Peyer's patch (tissue), 4 donors: ENCODE measurements at regions not wholly inside any gene's neighbourhood (a gene's known extent, or its start where the extent isn't known, plus 50 kb on each side); places are given as distances from the start of the nearest gene placed in this dataset.

Source experiments
- DNase-seq, 3 donors: peaks; one replicate each; pipeline ENCODE4 v3.0.0-alpha.2; 2017 to 2019
- H3K27ac ChIP-seq, 4 donors: fragments of 200-600 bp; sonication (generic); one replicate each; pipeline ENCODE4 v1.5.1; 2016 to 2019
- H3K27me3 ChIP-seq, 2 donors: fragments of 200-600 bp; sonication (generic); one replicate each; pipeline ENCODE4 v1.5.1; 2019
- H3K36me3 ChIP-seq, 3 donors: fragments of 200-600 bp; sonication (generic); one replicate each; pipeline ENCODE4 v1.5.1; 2016 to 2019
- H3K4me1 ChIP-seq, 4 donors: fragments of 200-600 bp; sonication (generic); one replicate each; pipeline ENCODE4 v1.5.1; 2016 to 2019
- H3K4me3 ChIP-seq, 4 donors: fragments of 200-600 bp; sonication (generic); 1 replicate in 3 of 4; 2 replicates in 1 of 4; pipeline ENCODE4 v1.5.1; 2016 to 2019; ENCODE audit warnings: mild to moderate bottlenecking in 1 of 4
- H3K9me3 ChIP-seq, 4 donors: fragments of 200-600 bp; sonication (generic); one replicate each; pipeline ENCODE4 v1.5.1; 2016 to 2019; ENCODE audit warnings: mild to moderate bottlenecking in 1 of 4
- POLR2A ChIP-seq, 2 donors: fragments of 450-650 bp; IDR thresholded peaks; one replicate each; pipeline ENCODE4 v1.5.1; 2017; ENCODE audit warnings: antibody characterized with exemption in 2 of 2, mild to moderate bottlenecking in 2 of 2, moderate library complexity in 2 of 2
- TF ChIP-seq, protein P1 (sequence below), 6 experiments: fragments of 450-650 bp in 4 of 6; fragments of 200-600 bp in 2 of 6; sonication (generic) in 1 of 6; IDR thresholded peaks; one replicate each; pipeline ENCODE4 v1.5.1; 2017 to 2019; ENCODE audit warnings: antibody characterized with exemption in 6 of 6, mild to moderate bottlenecking in 3 of 6, moderate library complexity in 1 of 6

DNA sequence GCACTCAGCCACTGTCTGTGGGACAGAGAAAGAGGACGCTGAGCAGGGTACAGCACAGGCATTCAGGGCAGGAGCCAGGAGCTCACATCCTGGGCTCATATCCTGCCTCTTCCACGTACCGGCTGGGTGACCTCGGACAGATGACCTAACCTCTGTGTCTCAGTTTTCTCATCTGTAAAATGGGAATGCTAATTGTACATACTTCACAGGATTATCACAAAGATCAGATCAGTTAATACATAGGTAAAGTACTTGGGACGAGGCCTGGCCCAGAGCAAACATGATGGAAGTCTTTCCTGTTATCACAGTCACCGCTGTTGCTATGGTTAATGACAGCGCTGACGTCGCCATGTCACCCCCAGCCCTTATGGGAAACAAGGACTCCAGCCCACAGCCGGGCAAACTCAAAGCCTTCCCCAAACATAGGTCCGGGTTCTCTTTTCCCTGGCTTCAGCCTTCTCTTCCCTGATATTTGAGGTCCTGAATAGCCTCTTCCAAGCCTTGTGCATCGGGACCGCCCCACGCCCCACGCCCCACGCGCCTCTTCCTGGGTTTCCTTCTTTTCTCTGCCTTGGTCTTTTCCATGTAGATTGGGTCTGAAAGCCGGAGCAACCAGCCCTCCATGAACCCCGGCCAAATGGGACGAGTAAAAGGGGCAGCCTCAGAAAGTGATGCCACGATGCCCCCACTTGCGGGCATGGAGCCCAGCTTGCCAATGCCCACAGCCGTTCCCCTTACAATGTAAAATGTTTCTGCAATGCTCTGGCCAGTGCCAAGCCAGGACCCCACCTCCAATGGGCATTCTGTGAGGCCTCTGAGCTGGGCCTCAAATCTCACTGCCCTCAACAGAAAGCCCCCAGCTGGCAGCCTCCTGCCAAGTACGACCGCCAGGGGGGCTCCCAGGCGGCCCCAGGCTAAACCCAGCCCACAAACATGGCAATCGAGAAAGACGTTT lies 125.4 kb downstream of the RFLNA start:
- no peak for TF ChIP-seq POLR2A (IDR thresholded peaks at IDR 0.05)
- TF ChIP-seq, protein P1, sequence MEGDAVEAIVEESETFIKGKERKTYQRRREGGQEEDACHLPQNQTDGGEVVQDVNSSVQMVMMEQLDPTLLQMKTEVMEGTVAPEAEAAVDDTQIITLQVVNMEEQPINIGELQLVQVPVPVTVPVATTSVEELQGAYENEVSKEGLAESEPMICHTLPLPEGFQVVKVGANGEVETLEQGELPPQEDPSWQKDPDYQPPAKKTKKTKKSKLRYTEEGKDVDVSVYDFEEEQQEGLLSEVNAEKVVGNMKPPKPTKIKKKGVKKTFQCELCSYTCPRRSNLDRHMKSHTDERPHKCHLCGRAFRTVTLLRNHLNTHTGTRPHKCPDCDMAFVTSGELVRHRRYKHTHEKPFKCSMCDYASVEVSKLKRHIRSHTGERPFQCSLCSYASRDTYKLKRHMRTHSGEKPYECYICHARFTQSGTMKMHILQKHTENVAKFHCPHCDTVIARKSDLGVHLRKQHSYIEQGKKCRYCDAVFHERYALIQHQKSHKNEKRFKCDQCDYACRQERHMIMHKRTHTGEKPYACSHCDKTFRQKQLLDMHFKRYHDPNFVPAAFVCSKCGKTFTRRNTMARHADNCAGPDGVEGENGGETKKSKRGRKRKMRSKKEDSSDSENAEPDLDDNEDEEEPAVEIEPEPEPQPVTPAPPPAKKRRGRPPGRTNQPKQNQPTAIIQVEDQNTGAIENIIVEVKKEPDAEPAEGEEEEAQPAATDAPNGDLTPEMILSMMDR (IDR thresholded peaks at IDR 0.05), result no peak
- H3K4me1 ChIP-seq, result peaks cover 0 to 36% (median 9%) of the 10 kb centered on the region in 4 donors
- no peak for DNase-seq
- no peaks in the 10 kb centered on the region for H3K27me3 ChIP-seq
- H3K27ac ChIP-seq, result peak overlapping the region in 3 of 4 donors; percentile 27 to 95 (median 93)
- H3K9me3 ChIP-seq, result no peaks in the 10 kb centered on the region
- H3K4me3 ChIP-seq, result peak overlapping the region in 1 of 4 donors; percentile 32
- H3K36me3 ChIP-seq, result peaks cover 0 to 33% (median 0%) of the 10 kb centered on the region in 3 donors

DNA sequence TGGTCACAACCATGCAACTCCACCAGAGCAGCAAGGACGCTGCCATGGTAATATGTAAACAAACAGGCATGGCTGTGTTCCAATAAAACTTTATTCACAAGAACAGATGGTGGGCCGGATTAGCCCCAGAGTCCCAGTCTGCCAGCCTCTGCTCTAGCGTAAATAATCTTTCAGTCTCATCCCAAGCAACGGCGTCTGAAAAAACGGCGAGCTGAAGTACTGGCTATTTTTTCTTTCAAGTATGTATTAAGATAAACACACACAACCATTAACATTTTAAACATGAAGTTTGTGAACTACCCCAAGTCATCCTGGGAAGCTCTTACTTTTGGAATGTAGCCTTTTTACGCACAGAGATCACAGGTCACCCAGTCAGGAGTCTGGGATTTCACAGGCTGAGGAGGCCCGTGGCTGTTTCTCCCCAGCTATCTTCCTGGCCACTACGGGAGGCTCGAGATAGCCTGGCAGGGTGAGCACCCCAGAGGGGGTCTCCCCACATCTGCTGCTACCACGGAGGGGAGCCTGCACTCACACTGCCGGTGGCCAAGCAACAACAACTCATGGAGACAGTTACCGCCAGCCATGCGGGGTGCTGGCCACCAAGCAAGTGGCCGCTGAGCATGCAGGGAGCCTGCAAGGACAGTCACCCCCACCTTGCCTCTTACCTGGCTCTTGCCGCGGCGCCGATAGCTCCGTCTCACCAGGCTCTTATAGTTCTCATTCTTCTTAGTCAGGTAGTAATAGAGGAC lies 124.6 kb downstream of the RFLNA start:
- no peak overlapping the region for H3K4me3 ChIP-seq
- peaks cover 0 to 29% (median 0%) of the 10 kb centered on the region in 3 donors for H3K36me3 ChIP-seq
- DNase-seq, result no peak
- no peaks in the 10 kb centered on the region for H3K9me3 ChIP-seq
- no peaks in the 10 kb centered on the region for H3K27me3 ChIP-seq
- peaks cover 0 to 36% (median 9%) of the 10 kb centered on the region in 4 donors for H3K4me1 ChIP-seq
- TF ChIP-seq, protein P1 (IDR thresholded peaks at IDR 0.05), result no peak
- no peak for TF ChIP-seq POLR2A (IDR thresholded peaks at IDR 0.05)
- peak overlapping the region in 3 of 4 donors; percentile 2 to 95 (median 93) for H3K27ac ChIP-seq

DNA sequence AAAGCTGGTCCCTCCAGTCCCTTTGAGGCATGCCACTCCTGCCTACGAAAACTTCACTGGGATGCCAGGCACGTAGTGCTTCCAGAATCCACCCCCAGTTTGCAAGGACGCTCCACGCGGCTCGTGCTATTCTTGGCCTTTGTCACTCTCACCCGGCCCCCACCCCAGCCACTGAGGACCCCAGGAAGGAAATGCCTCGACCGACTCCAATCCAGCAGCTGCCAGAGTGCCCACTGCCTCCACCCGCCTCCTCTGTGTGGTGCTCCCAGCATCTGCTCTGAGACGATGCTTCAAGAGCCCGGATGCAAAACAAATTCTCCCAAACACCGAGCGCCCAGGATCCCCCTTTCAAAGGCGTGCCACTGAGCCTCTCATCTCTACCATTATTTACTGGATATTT lies 123.9 kb downstream of the RFLNA start:
- peak overlapping the region in 2 of 4 donors; percentile 21 to 95 for H3K27ac ChIP-seq
- peaks cover 0 to 33% (median 0%) of the 10 kb centered on the region in 3 donors for H3K36me3 ChIP-seq
- DNase-seq, result no peak
- H3K9me3 ChIP-seq, result no peaks in the 10 kb centered on the region
- H3K27me3 ChIP-seq, result no peaks in the 10 kb centered on the region
- TF ChIP-seq, protein P1 (IDR thresholded peaks at IDR 0.05), result no peak
- no peak for TF ChIP-seq POLR2A (IDR thresholded peaks at IDR 0.05)
- H3K4me1 ChIP-seq, result peaks cover 0 to 36% (median 7%) of the 10 kb centered on the region in 4 donors
- H3K4me3 ChIP-seq, result no peak overlapping the region

DNA sequence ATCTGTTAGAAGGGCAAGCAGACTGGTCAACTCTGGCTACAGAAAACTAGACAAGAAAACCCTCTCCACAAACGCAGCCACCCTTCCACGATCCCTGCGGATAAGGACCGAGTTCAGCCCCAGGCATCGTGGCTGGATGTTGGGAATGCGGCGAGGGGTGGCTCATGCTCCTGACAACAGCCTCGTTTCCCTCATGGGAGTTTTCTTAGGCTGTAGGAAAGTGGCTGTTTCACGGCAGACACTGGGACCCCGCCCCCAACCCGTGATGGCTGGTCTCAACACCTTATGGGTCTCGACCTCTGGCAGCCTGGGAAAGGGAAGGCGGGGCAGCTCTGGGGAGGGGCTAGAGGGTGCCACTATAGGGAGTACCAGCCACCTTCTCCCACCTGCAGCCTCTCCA lies 123.3 kb downstream of the RFLNA start:
- Histone ChIP-seq H3K27ac (no peak overlapping the region), H3K4me3 (no peak overlapping the region), H3K9me3 (no peaks in the 10 kb centered on the region), H3K27me3 (no peaks in the 10 kb centered on the region), H3K36me3 (peaks cover 0 to 34% (median 0%) of the 10 kb centered on the region in 3 donors), H3K4me1 (peaks cover 0 to 36% (median 4%) of the 10 kb centered on the region in 4 donors)
- TF ChIP-seq POLR2A (IDR thresholded peaks at IDR 0.05), result no peak
- TF ChIP-seq, protein P1 (IDR thresholded peaks at IDR 0.05), result no peak
- no peak for DNase-seq

DNA sequence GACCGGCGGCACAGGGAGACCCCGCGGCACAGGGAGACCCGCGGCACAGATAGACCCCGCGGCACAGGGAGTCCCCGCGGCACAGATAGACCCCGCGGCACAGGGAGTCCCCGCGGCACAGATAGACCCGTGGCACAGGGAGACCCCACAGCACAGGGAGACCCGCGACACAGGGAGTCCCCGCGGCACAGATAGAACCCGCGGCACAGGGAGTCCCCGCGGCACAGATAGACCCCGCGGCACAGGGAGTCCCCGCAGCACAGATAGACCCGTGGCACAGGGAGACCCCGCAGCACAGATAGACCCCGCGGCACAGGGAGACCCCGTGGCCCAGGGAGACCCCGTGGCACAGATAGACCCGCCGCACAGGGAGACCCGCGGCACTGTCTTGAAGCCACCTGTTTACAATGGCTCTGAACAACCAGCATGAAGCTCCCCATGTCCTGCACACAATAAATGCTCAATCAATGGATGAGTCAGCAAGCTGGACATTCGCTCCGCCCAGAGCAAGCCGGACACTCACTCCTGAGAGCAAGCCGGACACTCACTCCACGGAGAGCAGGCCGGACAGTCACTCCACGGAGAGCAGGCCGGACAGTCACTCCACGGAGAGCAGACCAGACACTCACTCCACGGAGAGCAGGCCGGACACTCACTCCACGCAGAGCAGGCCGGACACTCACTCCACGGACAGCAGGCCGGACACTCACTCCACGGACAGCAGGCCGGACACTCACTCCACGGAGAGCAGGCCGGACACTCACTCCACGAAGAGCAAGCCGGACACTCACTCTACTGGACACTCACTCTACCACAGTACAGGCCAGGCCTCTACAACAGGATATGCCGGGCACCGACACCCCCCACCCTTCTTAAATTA lies 121.9 kb downstream of the RFLNA start:
- no peaks in the 10 kb centered on the region for H3K9me3 ChIP-seq
- H3K27me3 ChIP-seq, result no peaks in the 10 kb centered on the region
- TF ChIP-seq, protein P1 (IDR thresholded peaks at IDR 0.05), result no peak
- no peak for TF ChIP-seq POLR2A (IDR thresholded peaks at IDR 0.05)
- H3K36me3 ChIP-seq, result peaks cover 0 to 40% (median 0%) of the 10 kb centered on the region in 3 donors
- no peak for DNase-seq
- peaks cover 0 to 34% (median 0%) of the 10 kb centered on the region in 4 donors for H3K4me1 ChIP-seq
- no peak overlapping the region for H3K4me3 ChIP-seq
- no peak overlapping the region for H3K27ac ChIP-seq
